ENCODE measurements at regions not wholly inside any gene's neighbourhood (a gene's known extent, or its start where the extent isn't known, plus 50 kb on each side); places are given as distances from the start of the nearest gene placed in this dataset.

GRCh38 chr1:55374216-55374615 lies 159.1 kb upstream of the USP24 start:
- no peak for DNase-seq (ENCODE audit: low spot score)

GRCh38 chr1:55369474-55369873 lies 154.3 kb upstream of the USP24 start:
- DNase-seq (ENCODE audit: low spot score), result no peak

- DNase-seq (ENCODE audit: low spot score), result no peak
Observed at GRCh38 chr1:55368698-55369097, 153.5 kb upstream of the USP24 start.

- no peak for DNase-seq (ENCODE audit: low spot score)
Observed at GRCh38 chr1:55367273-55367672, 152.1 kb upstream of the USP24 start.

- DNase-seq (ENCODE audit: low spot score), result no peak
Observed at GRCh38 chr1:55364216-55364615, 149.1 kb upstream of the USP24 start.

- DNase-seq (ENCODE audit: low spot score), result no peak
Observed at GRCh38 chr1:55363268-55363667, 148.1 kb upstream of the USP24 start.

- no peak for DNase-seq (ENCODE audit: low spot score)
Observed at GRCh38 chr1:55362558-55362957, 147.4 kb upstream of the USP24 start.

GRCh38 chr1:55359611-55360010 lies 144.4 kb upstream of the USP24 start:
- no peak for DNase-seq (ENCODE audit: low spot score)

- no peak for DNase-seq (ENCODE audit: low spot score)
Observed at GRCh38 chr1:55358581-55358980, 143.4 kb upstream of the USP24 start.

GRCh38 chr1:55355549-55355948 lies 140.4 kb upstream of the USP24 start:
- no peak for DNase-seq (ENCODE audit: low spot score)

GRCh38 chr1:55353707-55354620 lies 138.8 kb upstream of the USP24 start:
- DNase-seq (ENCODE audit: low spot score), result no peak

GRCh38 chr1:55352811-55353180 lies 137.6 kb upstream of the USP24 start:
- no peak for DNase-seq (ENCODE audit: low spot score)

- DNase-seq (ENCODE audit: low spot score), result no peak
Observed at GRCh38 chr1:55352080-55352810, 137.1 kb upstream of the USP24 start.

- no peak for DNase-seq (ENCODE audit: low spot score)
Observed at GRCh38 chr1:55348356-55348755, 133.2 kb upstream of the USP24 start.

- DNase-seq (ENCODE audit: low spot score), result no peak
Observed at GRCh38 chr1:55347866-55348265, 132.7 kb upstream of the USP24 start.

GRCh38 chr1:55347041-55347440 lies 131.9 kb upstream of the USP24 start:
- no peak for DNase-seq (ENCODE audit: low spot score)

- no peak for DNase-seq (ENCODE audit: low spot score)
Observed at GRCh38 chr1:55346586-55346985, 131.4 kb upstream of the USP24 start.

- no peak for DNase-seq (ENCODE audit: low spot score)
Observed at GRCh38 chr1:55339681-55340080, 124.5 kb upstream of the USP24 start.

GRCh38 chr1:55338448-55338820 lies 123.3 kb upstream of the USP24 start:
- no peak for DNase-seq (ENCODE audit: low spot score)

GRCh38 chr1:55337801-55338447 lies 122.8 kb upstream of the USP24 start:
- peak; percentile 69 for DNase-seq (ENCODE audit: low spot score)

GRCh38 chr1:55334797-55335196 lies 119.6 kb upstream of the USP24 start:
- no peak for DNase-seq (ENCODE audit: low spot score)

- no peak for DNase-seq (ENCODE audit: low spot score)
Observed at GRCh38 chr1:55334160-55334559, 119.0 kb upstream of the USP24 start.

- no peak for DNase-seq (ENCODE audit: low spot score)
Observed at GRCh38 chr1:55333461-55333860, 118.3 kb upstream of the USP24 start.

Data from iPS-NIHi11 (cell line).